AG09319 (cell line): ENCODE measurements at regions not wholly inside any gene's neighbourhood (a gene's known extent, or its start where the extent isn't known, plus 50 kb on each side); places are given as distances from the start of the nearest gene placed in this dataset.
A peak's percentile ranks its signal among the peaks of the same experiment; 100 is the strongest.

Experiments
- DNase-seq: peaks from one replicate; pipeline ENCODE4 v3.0.0-alpha.2; 2010; ENCODE audit warnings: low read depth; ENCODE audit errors: extremely low read depth
- CTCF ChIP-seq: IDR thresholded peaks from 2 replicates; pipeline ENCODE4 v1.5.1; 2011; ENCODE audit warnings: low read depth, mild to moderate bottlenecking, inconsistent platforms, low read length, moderate library complexity

GRCh38 chr1:54488065-54488750 is 59.8 kb upstream of the ACOT11 start:
- DNase-seq, result peak; percentile 74
- TF ChIP-seq CTCF, result no peak; the same call in 1 of the 2 replicates

GRCh38 chr1:54487571-54488050 is 60.4 kb upstream of the ACOT11 start:
- no peak for DNase-seq
- TF ChIP-seq CTCF, result no peak

GRCh38 chr1:54486907-54487306 is 61.1 kb upstream of the ACOT11 start:
- TF ChIP-seq CTCF, result no peak
- no peak for DNase-seq

GRCh38 chr1:54485416-54485815 is 62.6 kb upstream of the ACOT11 start:
- no peak for TF ChIP-seq CTCF
- no peak for DNase-seq

GRCh38 chr1:54483875-54484437 is 64.1 kb upstream of the ACOT11 start:
- DNase-seq, result no peak
- no peak for TF ChIP-seq CTCF

GRCh38 chr1:54481201-54481884 is 66.7 kb upstream of the ACOT11 start:
- DNase-seq, result no peak
- TF ChIP-seq CTCF, result no peak

- DNase-seq, result no peak
- no peak for TF ChIP-seq CTCF
Measured at GRCh38 chr1:54480525-54480848, 67.5 kb upstream of the ACOT11 start.
